ENCODE measurements at regions not wholly inside any gene's neighbourhood (a gene's known extent, or its start where the extent isn't known, plus 50 kb on each side); places are given as distances from the start of the nearest gene placed in this dataset.

DNA sequence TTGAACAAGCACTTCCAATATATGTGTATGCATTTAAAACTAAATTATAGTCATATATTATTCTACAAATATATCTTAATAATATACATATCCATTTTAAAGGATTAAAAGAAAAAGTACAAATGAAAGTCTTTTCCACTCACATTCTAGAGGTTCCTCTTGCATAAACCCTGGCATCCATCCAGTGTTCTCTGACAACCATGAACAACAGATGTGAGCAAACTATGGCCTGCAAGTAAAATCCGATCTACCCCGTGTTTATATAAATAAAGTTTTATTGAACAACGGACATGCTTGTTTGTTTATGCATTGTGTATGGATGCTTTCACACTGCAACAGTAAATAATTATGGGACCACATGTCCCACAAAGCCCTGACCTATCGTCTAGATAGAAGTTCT is 1122.3 kb downstream of the EPHA7 start:
- DNase-seq (no peak), ATAC-seq (no peak)
- TF ChIP-seq, protein P1, sequence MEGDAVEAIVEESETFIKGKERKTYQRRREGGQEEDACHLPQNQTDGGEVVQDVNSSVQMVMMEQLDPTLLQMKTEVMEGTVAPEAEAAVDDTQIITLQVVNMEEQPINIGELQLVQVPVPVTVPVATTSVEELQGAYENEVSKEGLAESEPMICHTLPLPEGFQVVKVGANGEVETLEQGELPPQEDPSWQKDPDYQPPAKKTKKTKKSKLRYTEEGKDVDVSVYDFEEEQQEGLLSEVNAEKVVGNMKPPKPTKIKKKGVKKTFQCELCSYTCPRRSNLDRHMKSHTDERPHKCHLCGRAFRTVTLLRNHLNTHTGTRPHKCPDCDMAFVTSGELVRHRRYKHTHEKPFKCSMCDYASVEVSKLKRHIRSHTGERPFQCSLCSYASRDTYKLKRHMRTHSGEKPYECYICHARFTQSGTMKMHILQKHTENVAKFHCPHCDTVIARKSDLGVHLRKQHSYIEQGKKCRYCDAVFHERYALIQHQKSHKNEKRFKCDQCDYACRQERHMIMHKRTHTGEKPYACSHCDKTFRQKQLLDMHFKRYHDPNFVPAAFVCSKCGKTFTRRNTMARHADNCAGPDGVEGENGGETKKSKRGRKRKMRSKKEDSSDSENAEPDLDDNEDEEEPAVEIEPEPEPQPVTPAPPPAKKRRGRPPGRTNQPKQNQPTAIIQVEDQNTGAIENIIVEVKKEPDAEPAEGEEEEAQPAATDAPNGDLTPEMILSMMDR (IDR thresholded peaks at IDR 0.05): no peak
- no peak for TF ChIP-seq POLR2A (IDR thresholded peaks at IDR 0.05)
- H3K4me3 ChIP-seq: no peak overlapping the region
- WGBS, 4 donors: 75 to 91% (median 87%) methylated on average over 4 of the region's 4 CpGs
- no peak overlapping the region for H3K27ac ChIP-seq
- no peaks in the 10 kb centered on the region for H3K36me3 ChIP-seq
- H3K27me3 ChIP-seq: no peaks in the 10 kb centered on the region
- peaks cover 0 to 6% (median 0%) of the 10 kb centered on the region in 12 donors for H3K9me3 ChIP-seq
- H3K4me1 ChIP-seq: no peaks in the 10 kb centered on the region
- intact Hi-C loops (cut with DNase I): no loop called here

DNA sequence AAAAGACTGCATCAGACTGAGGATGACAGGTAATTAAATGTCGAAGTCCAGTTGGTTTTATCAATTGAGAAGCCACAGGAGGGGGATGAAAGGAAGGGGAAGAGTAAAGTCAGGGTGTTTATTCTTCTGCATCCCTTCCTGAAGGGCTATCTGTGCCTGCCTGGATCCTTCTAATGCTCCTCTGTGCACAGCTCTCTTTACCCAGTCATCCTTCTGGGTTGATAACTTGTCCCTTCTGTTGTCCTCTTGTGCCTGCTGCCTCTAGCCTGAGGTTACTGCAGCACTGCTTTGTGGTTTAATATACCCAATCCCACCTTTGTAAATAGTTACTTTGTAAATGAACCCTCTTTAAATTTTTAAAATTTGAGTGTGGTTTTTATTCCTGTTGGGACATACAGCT is 1127.3 kb downstream of the EPHA7 start:
- Histone ChIP-seq H3K4me1 (no peaks in the 10 kb centered on the region), H3K4me3 (no peak overlapping the region), H3K36me3 (no peaks in the 10 kb centered on the region), H3K27me3 (no peaks in the 10 kb centered on the region), H3K27ac (no peak overlapping the region), H3K9me3 (no peaks in the 10 kb centered on the region)
- DNase-seq: no peak
- WGBS, 4 donors: 34 to 56% (median 44%) methylated on average over 1 of the region's 1 CpG
- ATAC-seq: no peak
- TF ChIP-seq, protein P1 (IDR thresholded peaks at IDR 0.05): no peak
- no peak for TF ChIP-seq POLR2A (IDR thresholded peaks at IDR 0.05)
- intact Hi-C loops (cut with DNase I): no loop called here

DNA sequence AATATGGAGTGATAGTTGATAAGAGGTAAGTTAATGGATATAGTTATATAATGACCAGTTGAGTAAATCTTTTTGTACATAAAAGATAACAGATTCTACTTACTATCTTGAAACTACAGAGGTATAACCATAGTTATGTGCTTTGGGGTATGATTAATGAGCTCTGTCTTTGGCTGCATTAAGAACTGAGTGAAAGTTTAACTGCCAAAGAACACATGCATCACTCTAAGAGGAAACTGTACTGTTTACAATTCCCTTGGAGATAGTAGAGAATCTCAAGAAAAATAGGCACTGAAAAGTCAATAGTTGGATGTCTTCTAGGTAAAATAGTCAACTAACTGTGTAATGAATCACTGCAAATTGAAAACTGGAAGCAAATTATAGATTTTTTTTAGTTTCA is 1129.5 kb downstream of the EPHA7 start:
- DNase-seq: no peak
- Histone ChIP-seq H3K9me3 (no peaks in the 10 kb centered on the region), H3K27me3 (no peaks in the 10 kb centered on the region), H3K4me3 (no peak overlapping the region), H3K36me3 (no peaks in the 10 kb centered on the region), H3K27ac (no peak overlapping the region), H3K4me1 (no peaks in the 10 kb centered on the region)
- ATAC-seq: no peak
- TF ChIP-seq POLR2A (IDR thresholded peaks at IDR 0.05): no peak
- TF ChIP-seq, protein P1 (IDR thresholded peaks at IDR 0.05): no peak
- intact Hi-C loops (cut with DNase I): no loop called here

DNA sequence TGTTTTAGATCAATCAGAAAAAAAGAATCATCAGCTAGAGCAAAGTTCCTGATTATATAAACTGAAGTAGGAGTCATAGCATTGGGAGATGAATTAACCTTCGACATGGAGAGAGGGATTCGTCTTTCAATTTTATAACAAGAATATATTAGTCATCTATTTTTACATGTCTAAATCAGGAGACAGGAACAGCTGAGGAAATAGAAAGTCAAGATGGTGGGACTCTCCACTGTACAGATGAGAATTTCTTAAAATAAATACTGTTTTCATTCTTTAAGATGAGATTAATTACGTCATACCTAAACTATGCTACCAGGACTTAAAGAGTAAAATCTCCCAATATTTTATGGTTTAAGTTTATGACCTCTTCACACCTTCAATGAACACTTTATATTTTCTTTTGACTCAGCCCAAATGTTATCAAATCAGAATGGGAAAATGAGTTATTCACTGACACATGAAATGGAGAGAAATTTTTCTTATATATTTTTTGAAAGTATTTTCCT is 1137.7 kb downstream of the EPHA7 start:
- Histone ChIP-seq H3K27me3 (no peaks in the 10 kb centered on the region), H3K4me3 (no peak overlapping the region), H3K36me3 (no peaks in the 10 kb centered on the region), H3K9me3 (no peaks in the 10 kb centered on the region), H3K27ac (no peak overlapping the region), H3K4me1 (no peaks in the 10 kb centered on the region)
- WGBS, 4 donors: 28 to 54% (median 31%) methylated on average over 3 of the region's 3 CpGs
- intact Hi-C loops (cut with DNase I): no loop called here
- DNase-seq: no peak
- no peak for ATAC-seq
- TF ChIP-seq, protein P1 (IDR thresholded peaks at IDR 0.05): no peak
- no peak for TF ChIP-seq POLR2A (IDR thresholded peaks at IDR 0.05)
